Neural crest cell (in vitro differentiated cells): ENCODE measurements at regions not wholly inside any gene's neighbourhood (a gene's known extent, or its start where the extent isn't known, plus 50 kb on each side); places are given as distances from the start of the nearest gene placed in this dataset.

Experiments used
- DNase-seq: peaks from one replicate; pipeline ENCODE4 v3.0.0; 2021; ENCODE audit warnings: low read depth, mixed read lengths, low spot score
- H3K27ac Mint-ChIP-seq: one replicate; pipeline ENCODE4 v1.8.0; 2021; ENCODE audit warnings: mild to moderate bottlenecking, mixed read lengths; ENCODE audit not compliant: unreplicated experiment
- H3K27me3 Mint-ChIP-seq: 2 replicates; pipeline ENCODE4 v1.8.0; 2021; ENCODE audit warnings: low read depth, mild to moderate bottlenecking, mixed read lengths
- H3K36me3 Mint-ChIP-seq: 2 replicates; pipeline ENCODE4 v1.8.0; 2021; ENCODE audit warnings: low read depth, mild to moderate bottlenecking, mixed read lengths
- H3K4me1 Mint-ChIP-seq: 2 replicates; pipeline ENCODE4 v1.8.0; 2021; ENCODE audit warnings: mixed read lengths
- H3K4me3 Mint-ChIP-seq: one replicate; pipeline ENCODE4 v1.8.0; 2021; ENCODE audit warnings: mild to moderate bottlenecking, mixed read lengths
- H3K9me3 Mint-ChIP-seq: 2 replicates; pipeline ENCODE4 v1.8.0; 2021; ENCODE audit warnings: mixed read lengths
- CTCF ChIP-seq: fragments of 200-600 bp; sonication (generic); conservative IDR thresholded peaks from 2 replicates; pipeline ENCODE4 v1.5.0; 2021; ENCODE audit warnings: antibody characterized with exemption, mild to moderate bottlenecking

- no peak for TF ChIP-seq CTCF
- Mint-ChIP-seq H3K4me1 (no peaks in the 10 kb centered on the region), H3K27ac (no peak overlapping the region), H3K36me3 (no peaks in the 10 kb centered on the region), H3K4me3 (no peak overlapping the region), H3K9me3 (no peaks in the 10 kb centered on the region), H3K27me3 (peaks cover 10% of the 10 kb centered on the region)
- no peak for DNase-seq
Observed at GRCh38 chr4:152156442-152156841, 379.4 kb downstream of the FBXW7 start.

- DNase-seq: no peak
- Mint-ChIP-seq H3K4me3 (no peak overlapping the region), H3K27me3 (peaks cover 12% of the 10 kb centered on the region), H3K36me3 (no peaks in the 10 kb centered on the region), H3K27ac (no peak overlapping the region), H3K4me1 (no peaks in the 10 kb centered on the region), H3K9me3 (no peaks in the 10 kb centered on the region)
- TF ChIP-seq CTCF: no peak
Observed at GRCh38 chr4:152155070-152155469, 380.8 kb downstream of the FBXW7 start.

GRCh38 chr4:152154433-152154832, 381.5 kb downstream of the FBXW7 start:
- DNase-seq: no peak
- no peaks in the 10 kb centered on the region for H3K36me3 Mint-ChIP-seq
- no peaks in the 10 kb centered on the region for H3K9me3 Mint-ChIP-seq
- no peak for TF ChIP-seq CTCF
- H3K27ac Mint-ChIP-seq: no peak overlapping the region
- no peak overlapping the region for H3K4me3 Mint-ChIP-seq
- peaks cover 12% of the 10 kb centered on the region for H3K27me3 Mint-ChIP-seq
- H3K4me1 Mint-ChIP-seq: no peaks in the 10 kb centered on the region

- no peak for DNase-seq
- no peak overlapping the region for H3K27ac Mint-ChIP-seq
- no peak for TF ChIP-seq CTCF
Observed at GRCh38 chr4:152153476-152154270, 382.2 kb downstream of the FBXW7 start.

GRCh38 chr4:152150214-152150613, 385.7 kb downstream of the FBXW7 start:
- H3K36me3 Mint-ChIP-seq: no peaks in the 10 kb centered on the region
- DNase-seq: no peak
- H3K27ac Mint-ChIP-seq: no peak overlapping the region
- H3K4me3 Mint-ChIP-seq: no peak overlapping the region
- TF ChIP-seq CTCF: no peak
- H3K9me3 Mint-ChIP-seq: peaks cover 11% of the 10 kb centered on the region
- no peaks in the 10 kb centered on the region for H3K4me1 Mint-ChIP-seq
- H3K27me3 Mint-ChIP-seq: peaks cover 16% of the 10 kb centered on the region

More at GRCh38 chr4:152153476-152154270, 382.2 kb downstream of the FBXW7 start:
- Mint-ChIP-seq H3K36me3 (no peaks in the 10 kb centered on the region), H3K4me1 (no peaks in the 10 kb centered on the region), H3K4me3 (no peak overlapping the region), H3K27me3 (peaks cover 12% of the 10 kb centered on the region), H3K9me3 (no peaks in the 10 kb centered on the region)
